CD14-positive monocyte (primary cell): ENCODE measurements at regions not wholly inside any gene's neighbourhood (a gene's known extent, or its start where the extent isn't known, plus 50 kb on each side); places are given as distances from the start of the nearest gene placed in this dataset.

Source experiments
- DNase-seq, 3 donors: peaks; one replicate each; pipeline ENCODE4 v3.0.0-alpha.2; 2011 to 2022
- H2AFZ ChIP-seq: 2 replicates; pipeline ENCODE4 v1.6.0; 2012; ENCODE audit warnings: mild to moderate bottlenecking, low read depth, low read length, inconsistent platforms; ENCODE audit not compliant: insufficient read depth, poor library complexity, severe bottlenecking
- H3K27ac ChIP-seq, 2 donors: 1 replicate in 1 of 2; 2 replicates in 1 of 2; pipeline ENCODE4 v1.5.1; 2012 to 2013; ENCODE audit warnings: low read length in 2 of 2, control low read depth in 1 of 2, inconsistent platforms in 1 of 2, low read depth in 1 of 2, mild to moderate bottlenecking in 1 of 2
- H3K27me3 ChIP-seq, 2 donors: one replicate each; pipeline versions ENCODE4 v1.6.0 to v1.6.1; 2011 to 2013; ENCODE audit warnings: low read length in 2 of 2; ENCODE audit not compliant: control insufficient read depth in 2 of 2, insufficient read depth in 2 of 2
- H3K36me3 ChIP-seq, 2 donors: replicated peaks in 1 of 2; 1 replicate in 1 of 2; 2 replicates in 1 of 2; pipeline versions ENCODE4 v1.5.1 to v1.6.1; 2012 to 2013; ENCODE audit warnings: low read length in 2 of 2, control low read depth in 1 of 2, inconsistent platforms in 1 of 2, mild to moderate bottlenecking in 1 of 2; ENCODE audit not compliant: insufficient read depth in 2 of 2, control insufficient read depth in 1 of 2
- H3K4me1 ChIP-seq, 2 donors: 1 replicate in 1 of 2; 2 replicates in 1 of 2; pipeline versions ENCODE4 v1.5.1 to v1.6.1; 2012 to 2013; ENCODE audit warnings: low read length in 2 of 2, control low read depth in 1 of 2, inconsistent platforms in 1 of 2, mild to moderate bottlenecking in 1 of 2, moderate library complexity in 1 of 2; ENCODE audit not compliant: insufficient read depth in 2 of 2, control insufficient read depth in 1 of 2
- H3K4me2 ChIP-seq: replicated peaks from 2 replicates; pipeline ENCODE3; 2012; ENCODE audit warnings: low read length, moderate library complexity, mild to moderate bottlenecking; ENCODE audit not compliant: poor library complexity, severe bottlenecking; ENCODE audit errors: extremely low read depth
- H3K4me3 ChIP-seq, 3 experiments: fragments of 200-600 bp in 1 of 3; sonication (generic) in 1 of 3; replicated peaks in 1 of 3; 1 replicate in 2 of 3; 2 replicates in 1 of 3; pipeline ENCODE4 v1.5.1; 2011 to 2013; ENCODE audit warnings: low read length in 3 of 3, mild to moderate bottlenecking in 3 of 3, control low read depth in 2 of 3, low read depth in 2 of 3, inconsistent platforms in 1 of 3, moderate library complexity in 1 of 3
- H3K79me2 ChIP-seq: 2 replicates; pipeline ENCODE4 v1.6.0; 2012; ENCODE audit warnings: mild to moderate bottlenecking, control low read depth, inconsistent platforms, low read length, moderate library complexity; ENCODE audit not compliant: insufficient read depth
- H3K9ac ChIP-seq: 2 replicates; pipeline ENCODE4 v1.6.0; 2017; ENCODE audit warnings: low read length, mild to moderate bottlenecking; ENCODE audit not compliant: insufficient read depth, poor library complexity, severe bottlenecking
- H3K9me3 ChIP-seq, 2 donors: replicated peaks in 1 of 2; 1 replicate in 1 of 2; 2 replicates in 1 of 2; pipeline versions ENCODE4 v1.5.1 to v1.6.1; 2012 to 2013; ENCODE audit warnings: low read length in 2 of 2, control low read depth in 1 of 2; ENCODE audit not compliant: control insufficient read depth in 1 of 2, insufficient read depth in 1 of 2
- H4K20me1 ChIP-seq: 2 replicates; pipeline ENCODE4 v1.6.0; 2012; ENCODE audit warnings: mild to moderate bottlenecking, low read length, control low read depth, moderate library complexity; ENCODE audit not compliant: insufficient read depth
- H3K27ac Mint-ChIP-seq, 7 donors: one replicate each; pipeline ENCODE4 v1.8.0; 2020; ENCODE audit warnings: mild to moderate bottlenecking in 7 of 7, mixed read lengths in 7 of 7, moderate library complexity in 6 of 7, inconsistent platforms in 2 of 7
- H3K27me3 Mint-ChIP-seq, 3 donors: one replicate each; pipeline ENCODE4 v1.8.0; 2021 to 2022; ENCODE audit warnings: low read depth in 3 of 3, mild to moderate bottlenecking in 3 of 3, mixed read lengths in 3 of 3, moderate library complexity in 3 of 3, inconsistent platforms in 1 of 3
- H3K36me3 Mint-ChIP-seq, 2 donors: one replicate each; pipeline ENCODE4 v1.8.0; 2020; ENCODE audit warnings: mixed read lengths in 2 of 2, inconsistent platforms in 1 of 2, mild to moderate bottlenecking in 1 of 2
- H3K4me1 Mint-ChIP-seq: one replicate; pipeline ENCODE4 v1.8.0; 2020; ENCODE audit warnings: mild to moderate bottlenecking, mixed read lengths
- H3K4me3 Mint-ChIP-seq, 2 donors: one replicate each; pipeline ENCODE4 v1.8.0; 2020; ENCODE audit warnings: mild to moderate bottlenecking in 2 of 2, mixed read lengths in 2 of 2, moderate library complexity in 1 of 2
- H3K9me3 Mint-ChIP-seq, 7 donors: one replicate each; pipeline ENCODE4 v1.8.0; 2020 to 2022; ENCODE audit warnings: mixed read lengths in 7 of 7, mild to moderate bottlenecking in 6 of 7, moderate library complexity in 6 of 7, inconsistent platforms in 2 of 7
- WGBS: methylation state at CpG from one replicate; pipeline ENCODE4 v1.1.5; 2013; ENCODE audit warnings: missing lambda C conversion rate; ENCODE audit not compliant: insufficient coverage; 5-methylcytosine and 5-hydroxymethylcytosine counted together
- intact Hi-C, 2 donors: fragments of 100-400 bp; cut with micrococcal nuclease; formaldehyde crosslinking; loops; one replicate each; pipeline versions ENCODE4 v1.15.0 to v1.15.1; 2023
- TF ChIP-seq, protein P1 (sequence below): fragments of 200-600 bp; IDR thresholded peaks from one replicate; pipeline ENCODE4 v1.8.0; 2022; ENCODE audit warnings: antibody characterized with exemption, mild to moderate bottlenecking

DNA sequence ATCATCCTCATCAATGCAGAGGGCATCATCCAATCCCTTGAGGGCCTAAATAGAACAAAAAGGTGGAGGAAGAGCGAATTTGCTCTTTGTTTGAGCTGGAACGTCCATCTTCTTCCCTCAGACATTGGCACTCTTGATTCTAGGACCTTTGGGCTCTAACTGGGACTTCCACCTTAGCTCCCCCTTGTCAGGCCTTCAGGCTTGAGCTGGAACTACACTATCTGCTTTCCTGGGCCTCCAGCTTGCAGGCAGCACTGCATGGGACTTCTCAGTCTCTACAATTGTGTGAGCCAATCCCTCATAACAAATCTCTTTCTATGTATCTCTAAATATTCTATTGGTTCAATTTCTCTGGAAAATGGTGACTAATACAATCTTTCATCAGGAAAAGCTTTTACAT, 155.4 kb downstream of the MCHR2 start:
- no peak overlapping the region for H3K4me2 ChIP-seq
- H3K36me3 ChIP-seq, result no peaks in the 10 kb centered on the region
- Mint-ChIP-seq H3K9me3 (peaks cover 0 to 2% (median 0%) of the 10 kb centered on the region in 7 donors), H3K27ac (no peak overlapping the region), H3K36me3 (no peaks in the 10 kb centered on the region), H3K4me3 (no peak overlapping the region), H3K27me3 (peaks cover 1 to 3% (median 2%) of the 10 kb centered on the region in 3 donors), H3K4me1 (no peaks in the 10 kb centered on the region)
- H3K79me2 ChIP-seq, result no peaks in the 10 kb centered on the region
- no peak overlapping the region for H3K27ac ChIP-seq
- H3K4me1 ChIP-seq, result no peaks in the 10 kb centered on the region
- no peak for DNase-seq
- 82% methylated on average over 2 of the region's 2 CpGs for WGBS
- TF ChIP-seq, protein P1, sequence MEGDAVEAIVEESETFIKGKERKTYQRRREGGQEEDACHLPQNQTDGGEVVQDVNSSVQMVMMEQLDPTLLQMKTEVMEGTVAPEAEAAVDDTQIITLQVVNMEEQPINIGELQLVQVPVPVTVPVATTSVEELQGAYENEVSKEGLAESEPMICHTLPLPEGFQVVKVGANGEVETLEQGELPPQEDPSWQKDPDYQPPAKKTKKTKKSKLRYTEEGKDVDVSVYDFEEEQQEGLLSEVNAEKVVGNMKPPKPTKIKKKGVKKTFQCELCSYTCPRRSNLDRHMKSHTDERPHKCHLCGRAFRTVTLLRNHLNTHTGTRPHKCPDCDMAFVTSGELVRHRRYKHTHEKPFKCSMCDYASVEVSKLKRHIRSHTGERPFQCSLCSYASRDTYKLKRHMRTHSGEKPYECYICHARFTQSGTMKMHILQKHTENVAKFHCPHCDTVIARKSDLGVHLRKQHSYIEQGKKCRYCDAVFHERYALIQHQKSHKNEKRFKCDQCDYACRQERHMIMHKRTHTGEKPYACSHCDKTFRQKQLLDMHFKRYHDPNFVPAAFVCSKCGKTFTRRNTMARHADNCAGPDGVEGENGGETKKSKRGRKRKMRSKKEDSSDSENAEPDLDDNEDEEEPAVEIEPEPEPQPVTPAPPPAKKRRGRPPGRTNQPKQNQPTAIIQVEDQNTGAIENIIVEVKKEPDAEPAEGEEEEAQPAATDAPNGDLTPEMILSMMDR, result no peak
- H3K9ac ChIP-seq, result no peak overlapping the region
- no peak overlapping the region for H3K4me3 ChIP-seq
- no peaks in the 10 kb centered on the region for H4K20me1 ChIP-seq
- H3K9me3 ChIP-seq, result no peaks in the 10 kb centered on the region
- no peak overlapping the region for H2AFZ ChIP-seq
- H3K27me3 ChIP-seq, result no peaks in the 10 kb centered on the region
- intact Hi-C loops, result no loop called here

DNA sequence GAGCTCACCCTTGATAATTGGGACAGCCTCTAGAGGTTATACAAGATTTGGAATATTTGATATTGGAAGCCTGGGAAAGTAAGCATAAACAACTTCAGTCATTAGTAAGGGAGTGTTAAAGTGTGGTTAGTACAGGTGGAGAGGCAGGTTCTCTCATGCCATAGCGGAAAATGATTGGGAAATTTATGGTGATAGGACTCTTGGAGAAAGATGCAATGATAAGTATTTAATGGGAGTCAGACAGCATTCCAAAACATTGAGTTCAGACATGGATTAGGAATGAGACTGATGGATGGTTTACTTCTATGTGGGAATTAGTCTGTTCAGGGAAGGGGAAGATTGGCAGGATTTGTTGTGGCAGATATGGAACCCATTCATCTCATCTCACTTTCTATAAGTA, 152.7 kb downstream of the MCHR2 start:
- no peaks in the 10 kb centered on the region for H3K4me1 ChIP-seq
- H3K27me3 Mint-ChIP-seq, result peaks cover 1 to 3% (median 1%) of the 10 kb centered on the region in 3 donors
- no peak overlapping the region for H3K27ac Mint-ChIP-seq
- H3K36me3 Mint-ChIP-seq, result no peaks in the 10 kb centered on the region
- no peak overlapping the region for H3K27ac ChIP-seq
- H3K4me1 Mint-ChIP-seq, result no peaks in the 10 kb centered on the region
- H3K36me3 ChIP-seq, result no peaks in the 10 kb centered on the region
- H3K9me3 ChIP-seq, result no peaks in the 10 kb centered on the region
- H3K9ac ChIP-seq, result no peak overlapping the region
- H3K4me3 Mint-ChIP-seq, result no peak overlapping the region
- H4K20me1 ChIP-seq, result no peaks in the 10 kb centered on the region
- no peaks in the 10 kb centered on the region for H3K27me3 ChIP-seq
- intact Hi-C loops, result no loop called here
- 78% methylated on average over 1 of the region's 1 CpG for WGBS
- H3K9me3 Mint-ChIP-seq, result peaks cover 0 to 4% (median 0%) of the 10 kb centered on the region in 7 donors
- DNase-seq, result no peak
- H3K4me2 ChIP-seq, result no peak overlapping the region
- no peak overlapping the region for H2AFZ ChIP-seq
- H3K4me3 ChIP-seq, result no peak overlapping the region
- TF ChIP-seq, protein P1, result no peak
- H3K79me2 ChIP-seq, result no peaks in the 10 kb centered on the region
